Motor neuron (in vitro differentiated cells): ENCODE measurements at regions not wholly inside any gene's neighbourhood (a gene's known extent, or its start where the extent isn't known, plus 50 kb on each side); places are given as distances from the start of the nearest gene placed in this dataset.
"Not testable (repeated sequence)": the region's sequence is repeated elsewhere in the genome, so short reads cannot be mapped to it uniquely, and the experiment has no call there.

ENCODE experiments used
- ATAC-seq, 8 experiments: fragments of 200-7000 bp; cut with Tn5 transposase; replicated peaks in 6 of 8; 2 replicates each; pipeline ENCODE4 v1.8.0; 2021; ENCODE audit warnings: mild to moderate bottlenecking in 8 of 8, moderate library complexity in 8 of 8
- H3K27ac ChIP-seq, 2 donors: fragments of 250-450 bp; sonication (Bioruptor Pico); 2 replicates each; pipeline ENCODE4 v1.9.0; 2021; ENCODE audit warnings: antibody characterized with exemption in 2 of 2, mild to moderate bottlenecking in 2 of 2, moderate library complexity in 1 of 2
- H3K4me1 ChIP-seq, 2 donors: fragments of 250-450 bp; sonication (Bioruptor Pico); replicated peaks in 1 of 2; 2 replicates each; pipeline ENCODE4 v1.6.1; 2021; ENCODE audit warnings: antibody characterized with exemption in 2 of 2, mild to moderate bottlenecking in 2 of 2, moderate library complexity in 1 of 2
- H3K4me3 ChIP-seq, 5 donors: fragments of 250-450 bp; sonication (Bioruptor Pico); 2 replicates each; pipeline ENCODE4 v1.9.0; 2021; ENCODE audit warnings: antibody characterized with exemption in 5 of 5, mild to moderate bottlenecking in 5 of 5, moderate library complexity in 4 of 5
- WGBS, 10 experiments: fragments of 450-650 bp; shearing (Covaris generic); methylation state at CpG; one replicate each; pipeline ENCODE4 v1.0.0; 2022; 5-methylcytosine and 5-hydroxymethylcytosine counted together
- in situ Hi-C, 9 experiments: fragments of 400-800 bp; cut with MboI; loops; one replicate each; pipeline ENCODE4 v1.15.0; 2021; ENCODE audit warnings: low sequenced_read_pairs in 9 of 9, low pct_unique_long_range_greater_than_20kb in 2 of 9; ENCODE audit not compliant: unreplicated experiment in 9 of 9

DNA sequence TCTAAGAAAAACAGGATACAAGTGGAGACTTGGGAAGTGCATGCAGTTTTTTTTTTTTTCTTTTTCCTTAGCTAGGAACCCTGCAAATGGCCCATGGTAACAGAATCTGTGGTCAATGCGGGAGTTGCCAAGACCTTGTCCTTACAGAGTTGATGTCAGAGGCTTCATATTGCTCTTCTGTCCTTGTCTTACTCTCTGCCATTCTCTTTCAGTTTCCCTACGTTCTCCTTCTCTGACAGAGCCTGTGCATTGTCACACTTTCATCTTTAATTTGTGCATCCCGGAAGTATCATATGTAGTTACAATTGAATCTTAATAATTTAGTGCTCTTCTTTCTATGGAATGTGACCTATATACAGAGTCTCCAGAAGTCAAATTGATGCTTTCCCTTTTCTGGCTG lies 986.9 kb downstream of the TMEM121 start:
- WGBS, 10 experiments = 0 to 48% (median 15%) methylated on average over 1 to 3 of the region's 3 CpGs
- in situ Hi-C loops = no loop called here
- Histone ChIP-seq H3K27ac (no peak overlapping the region), H3K4me1 (no peaks in the 10 kb centered on the region), H3K4me3 (no peak overlapping the region)
- ATAC-seq = no peak

DNA sequence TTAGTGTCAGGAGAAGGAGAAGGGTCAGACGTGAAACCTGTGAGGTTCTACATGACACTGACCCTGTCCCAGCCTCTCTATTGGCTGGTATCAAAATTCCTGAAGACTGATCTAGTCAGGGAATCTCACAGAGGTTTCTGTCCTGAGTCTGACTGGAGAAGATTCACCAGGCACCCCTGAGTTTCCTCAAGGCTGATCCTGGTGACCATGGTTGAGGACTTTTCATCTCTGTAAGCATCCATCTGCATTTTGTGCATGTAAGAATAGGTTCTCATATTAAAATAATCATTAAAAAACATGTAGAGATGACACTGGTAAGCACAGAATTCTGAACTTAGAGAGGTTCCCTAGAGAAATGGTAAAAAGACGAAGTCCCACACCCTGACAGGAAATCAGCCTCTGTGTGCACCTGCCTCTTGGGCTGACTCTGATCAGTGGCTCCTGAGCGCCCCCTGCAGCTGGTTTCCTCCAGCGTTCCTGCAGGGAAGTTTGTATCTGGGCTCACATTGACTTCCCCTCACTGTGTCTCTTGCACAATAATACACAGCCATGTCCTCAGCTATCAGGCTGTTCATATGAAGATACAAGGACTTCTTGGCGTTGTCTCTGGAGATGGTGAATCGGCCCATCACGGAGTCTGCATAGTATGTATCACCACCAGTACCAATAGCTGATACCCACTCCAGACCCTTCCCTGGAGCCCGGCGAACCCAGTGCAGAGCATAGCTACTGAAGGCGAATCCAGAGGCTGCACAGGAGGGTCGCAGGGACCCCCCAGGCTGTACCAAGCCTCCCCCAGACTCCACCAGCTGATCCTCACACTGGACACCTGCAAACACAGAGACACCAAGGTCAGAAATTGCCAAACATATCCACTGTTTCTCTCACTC lies 991.9 kb downstream of the TMEM121 start:
- ATAC-seq = no peak

GRCh38 chr14:106522118-106522517 lies 995.7 kb downstream of the TMEM121 start:
- H3K27ac ChIP-seq, in situ Hi-C loops, ATAC-seq, H3K4me1 ChIP-seq, H3K4me3 ChIP-seq: not testable (repeated sequence)
- WGBS, 10 experiments = 0% methylated on average over 1 of the region's 1 CpG; no CpG with 5 or more reads in 9 of the 10 experiments

More for the DNA sequence above, 991.9 kb downstream of the TMEM121 start:
- 0 to 61% (median 36%) methylated on average over 2 to 9 of the region's 11 CpGs; no CpG with 5 or more reads in 1 of the 10 experiments for WGBS, 10 experiments
- H3K4me1 ChIP-seq = no peaks in the 10 kb centered on the region
- no peak overlapping the region for H3K4me3 ChIP-seq
- H3K27ac ChIP-seq = no peak overlapping the region
- in situ Hi-C loops = no loop called here

DNA sequence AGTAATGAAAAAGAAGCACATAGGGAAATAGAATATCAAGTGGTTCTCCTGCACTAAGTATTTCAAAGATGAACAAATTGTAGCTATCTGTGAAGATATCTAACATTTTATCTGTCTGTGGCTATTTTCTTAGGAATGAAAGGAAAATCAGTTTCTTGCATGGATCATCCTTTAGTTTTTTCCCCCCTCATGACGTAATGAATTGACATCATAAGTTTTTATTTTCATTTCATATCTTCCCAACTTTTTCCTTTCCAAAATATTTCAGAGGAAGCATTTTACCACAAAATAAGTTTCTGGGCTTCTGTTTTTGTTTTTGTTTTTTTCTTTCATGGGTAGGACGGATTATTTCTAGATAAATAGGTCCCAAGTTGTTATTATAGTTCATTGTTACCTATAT lies 996.6 kb downstream of the TMEM121 start:
- H3K27ac ChIP-seq = no peak overlapping the region
- no peak for ATAC-seq
- in situ Hi-C loops = no loop called here
- H3K4me1 ChIP-seq = no peaks in the 10 kb centered on the region
- 0 to 15% (median 0%) methylated on average over 1 to 2 of the region's 2 CpGs for WGBS, 10 experiments
- no peak overlapping the region for H3K4me3 ChIP-seq

GRCh38 chr14:106528717-106529116 lies 1002.3 kb downstream of the TMEM121 start:
- H3K27ac ChIP-seq = no peak overlapping the region
- no peaks in the 10 kb centered on the region for H3K4me1 ChIP-seq
- no peak for ATAC-seq
- 2 to 33% (median 10%) methylated on average over 1 to 2 of the region's 2 CpGs for WGBS, 10 experiments
- H3K4me3 ChIP-seq = no peak overlapping the region
- in situ Hi-C loops = no loop called here

- in situ Hi-C loops = no loop called here
- Histone ChIP-seq H3K4me3 (no peak overlapping the region), H3K4me1 (no peaks in the 10 kb centered on the region), H3K27ac (no peak overlapping the region)
- ATAC-seq = no peak
- WGBS, 10 experiments = 0 to 50% (median 27%) methylated on average over 1 to 3 of the region's 3 CpGs; no CpG with 5 or more reads in 5 of the 10 experiments
Measured at GRCh38 chr14:106530031-106530422, 1003.6 kb downstream of the TMEM121 start.

- 0% methylated on average over 1 of the region's 12 CpGs; no CpG with 5 or more reads in 8 of the 10 experiments for WGBS, 10 experiments
- ATAC-seq = peak in 1 of 8 experiments; percentile 66
- in situ Hi-C loops = no loop called here
Measured at GRCh38 chr14:106530423-106531107, 1004.2 kb downstream of the TMEM121 start.

DNA sequence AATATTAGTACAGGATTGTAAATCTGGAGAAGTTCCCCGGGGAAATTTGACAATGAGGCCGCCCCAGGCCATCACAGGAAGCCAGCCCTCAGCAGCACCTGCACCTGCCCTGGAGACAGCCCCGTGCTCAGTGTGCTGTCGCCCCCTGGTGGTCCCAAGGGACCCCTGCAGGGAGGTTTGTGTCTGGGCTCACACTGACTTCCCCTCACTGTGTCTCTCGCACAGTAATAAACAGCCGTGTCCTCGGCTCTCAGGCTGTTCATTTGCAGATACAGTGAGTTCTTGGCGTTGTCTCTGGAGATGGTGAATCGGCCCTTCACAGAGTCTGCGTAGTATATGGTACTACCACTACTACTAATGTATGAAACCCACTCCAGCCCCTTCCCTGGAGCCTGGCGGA lies 1011.2 kb downstream of the TMEM121 start:
- H3K27ac ChIP-seq, in situ Hi-C loops, ATAC-seq, H3K4me3 ChIP-seq, H3K4me1 ChIP-seq: not testable (repeated sequence)
- 20% methylated on average over 2 of the region's 11 CpGs; no CpG with 5 or more reads in 9 of the 10 experiments for WGBS, 10 experiments

More at GRCh38 chr14:106530423-106531107, 1004.2 kb downstream of the TMEM121 start:
- no peaks in the 10 kb centered on the region for H3K4me1 ChIP-seq
- H3K27ac ChIP-seq = no peak overlapping the region
- no peak overlapping the region for H3K4me3 ChIP-seq

GRCh38 chr14:106538201-106538600 lies 1011.8 kb downstream of the TMEM121 start:
- Histone ChIP-seq H3K4me3 (no peak overlapping the region), H3K4me1 (no peaks in the 10 kb centered on the region), H3K27ac (no peak overlapping the region)
- in situ Hi-C loops = no loop called here
- no peak for ATAC-seq
- 81% methylated on average over 2 of the region's 2 CpGs; no CpG with 5 or more reads in 9 of the 10 experiments for WGBS, 10 experiments

DNA sequence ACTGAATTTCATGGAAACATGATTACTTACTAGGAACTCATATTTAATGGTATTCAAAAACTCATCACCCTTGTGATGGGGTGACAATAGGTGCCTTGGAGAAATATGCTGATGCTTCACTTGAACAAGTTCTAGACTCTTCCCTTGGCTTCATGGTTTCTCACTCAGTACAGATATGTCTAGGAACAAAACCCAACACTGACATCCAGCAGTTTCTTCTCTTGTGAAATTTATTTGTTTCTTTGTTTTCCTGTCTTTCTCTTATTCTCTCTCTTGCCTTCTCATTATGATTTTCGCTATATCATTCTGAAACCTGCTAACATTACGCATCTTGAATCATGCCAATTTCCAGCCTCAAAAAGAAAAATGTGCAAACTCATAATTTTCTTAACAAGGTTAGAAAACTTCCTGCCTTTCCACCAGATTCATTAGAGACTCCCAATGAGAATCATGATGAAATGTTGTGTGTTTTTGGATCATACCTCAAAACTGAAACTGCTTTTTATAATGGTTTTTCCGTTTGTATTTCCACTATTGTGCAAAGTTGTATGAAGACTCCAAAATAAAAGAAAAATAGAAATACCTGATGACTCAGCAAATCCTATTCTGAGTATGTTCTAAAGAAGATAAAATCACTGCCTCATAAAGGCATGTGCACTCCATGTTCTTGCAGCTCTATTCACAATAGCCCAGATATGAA lies 1021.5 kb downstream of the TMEM121 start:
- 7 to 42% (median 20%) methylated on average over 2 to 3 of the region's 3 CpGs; no CpG with 5 or more reads in 1 of the 10 experiments for WGBS, 10 experiments
- no peak overlapping the region for H3K4me3 ChIP-seq
- H3K4me1 ChIP-seq = no peaks in the 10 kb centered on the region
- in situ Hi-C loops = no loop called here
- no peak overlapping the region for H3K27ac ChIP-seq
- ATAC-seq = no peak

DNA sequence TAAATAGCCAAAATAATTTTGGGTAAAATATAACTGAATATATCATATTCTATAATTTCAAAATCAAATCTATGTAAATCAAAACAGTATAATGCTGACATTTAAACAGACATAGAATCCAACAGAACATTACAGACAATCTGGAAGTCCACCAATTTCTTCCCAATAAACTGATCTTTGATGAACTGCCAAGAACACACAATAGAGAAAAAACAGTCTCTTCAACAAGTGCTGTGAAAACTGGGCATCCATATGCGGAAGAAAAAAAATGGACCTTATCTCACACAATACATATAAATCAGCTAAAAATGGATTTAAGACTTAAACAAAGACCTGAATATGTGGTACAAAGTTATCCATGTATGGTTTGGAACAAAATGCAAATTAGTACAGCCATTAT lies 1022.7 kb downstream of the TMEM121 start:
- in situ Hi-C loops = no loop called here
- WGBS, 10 experiments = 45 to 100% (median 88%) methylated on average over 1 of the region's 1 CpG; no CpG with 5 or more reads in 4 of the 10 experiments
- no peak overlapping the region for H3K4me3 ChIP-seq
- ATAC-seq = no peak
- no peaks in the 10 kb centered on the region for H3K4me1 ChIP-seq
- no peak overlapping the region for H3K27ac ChIP-seq

- no peaks in the 10 kb centered on the region for H3K4me1 ChIP-seq
- H3K4me3 ChIP-seq = no peak overlapping the region
- 0% methylated on average over 1 of the region's 2 CpGs; no CpG with 5 or more reads in 6 of the 10 experiments for WGBS, 10 experiments
- ATAC-seq = no peak
- H3K27ac ChIP-seq = no peak overlapping the region
- in situ Hi-C loops = no loop called here
Measured at GRCh38 chr14:106551265-106551664, 1024.9 kb downstream of the TMEM121 start.

GRCh38 chr14:106556211-106556610 lies 1029.8 kb downstream of the TMEM121 start:
- H3K4me3 ChIP-seq, H3K4me1 ChIP-seq, H3K27ac ChIP-seq, ATAC-seq, in situ Hi-C loops: not testable (repeated sequence)
- WGBS, 10 experiments = 3 to 80% (median 42%) methylated on average over 1 to 9 of the region's 9 CpGs; no CpG with 5 or more reads in 1 of the 10 experiments
